ACC112 (cell line): ENCODE measurements at regions not wholly inside any gene's neighbourhood (a gene's known extent, or its start where the extent isn't known, plus 50 kb on each side); places are given as distances from the start of the nearest gene placed in this dataset.

Source experiments
- H2AFZ ChIP-seq: fragments of 200-600 bp; sonication (generic); one replicate; pipeline ENCODE4 v1.6.0; 2017; ENCODE audit warnings: antibody characterized with exemption, low read length; ENCODE audit not compliant: unreplicated experiment
- H3K27ac ChIP-seq: fragments of 200-600 bp; sonication (generic); 2 replicates; pipeline ENCODE4 v1.5.1; 2014; ENCODE audit warnings: low read depth, mild to moderate bottlenecking, antibody characterized with exemption, low read length, moderate library complexity
- H3K27me3 ChIP-seq: fragments of 200-600 bp; sonication (generic); 2 replicates; pipeline ENCODE4 v1.6.1; 2014; ENCODE audit warnings: mild to moderate bottlenecking, antibody characterized with exemption, low read length, moderate library complexity, mixed read lengths; ENCODE audit not compliant: insufficient read depth
- H3K36me3 ChIP-seq: fragments of 200-600 bp; sonication (generic); 2 replicates; pipeline ENCODE4 v1.6.1; 2016; ENCODE audit warnings: mild to moderate bottlenecking, antibody characterized with exemption, low read length, moderate library complexity, mixed read lengths; ENCODE audit not compliant: insufficient read depth
- H3K4me1 ChIP-seq: fragments of 200-600 bp; sonication (generic); one replicate; pipeline ENCODE4 v1.6.1; 2016; ENCODE audit warnings: low read length, mixed read lengths; ENCODE audit not compliant: insufficient read depth, unreplicated experiment, control insufficient read depth
- H3K4me3 ChIP-seq: fragments of 200-600 bp; sonication (generic); 2 replicates; pipeline ENCODE4 v1.5.1; 2014; ENCODE audit warnings: mild to moderate bottlenecking, low read depth, low read length
- H3K79me2 ChIP-seq: fragments of 200-600 bp; sonication (generic); one replicate; pipeline ENCODE4 v1.6.0; 2016; ENCODE audit warnings: low read length; ENCODE audit not compliant: control insufficient read depth, unreplicated experiment, insufficient read depth

DNA sequence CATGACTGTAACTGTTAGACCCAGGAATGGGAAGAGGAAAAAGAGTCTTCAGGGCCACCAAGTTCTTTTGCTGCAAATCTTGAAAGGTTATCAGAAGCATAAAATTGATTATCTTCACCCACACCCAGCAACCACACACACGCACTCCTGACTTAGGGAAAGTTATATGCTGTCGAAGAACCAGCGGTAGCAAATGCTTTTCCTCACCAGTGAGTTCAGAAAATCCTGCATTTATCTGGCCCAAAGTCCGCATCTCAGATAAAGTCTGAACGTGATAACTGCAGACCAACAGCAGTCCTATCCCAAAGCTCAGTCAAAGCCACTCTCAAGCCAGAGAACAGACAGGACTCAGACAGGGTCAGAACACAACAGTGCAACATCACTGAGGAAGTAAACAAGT lies 115.6 kb downstream of the IRS2 start:
- Histone ChIP-seq H3K79me2 (no peaks in the 10 kb centered on the region), H2AFZ (no peak overlapping the region), H3K4me3 (no peak overlapping the region), H3K36me3 (no peaks in the 10 kb centered on the region), H3K27ac (no peak overlapping the region), H3K4me1 (no peaks in the 10 kb centered on the region), H3K27me3 (no peaks in the 10 kb centered on the region)

DNA sequence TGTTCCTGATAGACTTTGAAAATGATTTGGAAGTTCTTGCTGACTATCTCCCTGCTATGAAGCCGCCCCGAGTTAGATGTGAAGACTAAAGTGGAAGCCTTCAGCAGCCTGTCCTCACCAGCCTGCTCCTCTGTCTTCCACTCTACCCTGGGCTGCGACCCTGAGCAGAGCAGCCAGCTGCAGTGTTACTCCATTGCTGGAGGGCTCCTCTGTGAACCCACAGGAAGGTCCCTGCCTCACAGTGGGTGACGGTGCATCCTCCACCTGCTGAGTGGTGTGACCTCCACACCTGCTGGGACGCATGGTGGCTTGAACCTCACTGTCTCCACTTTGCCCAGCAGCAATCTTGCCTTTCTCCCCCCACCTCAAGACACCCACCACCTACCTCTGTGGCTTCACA lies 116.4 kb downstream of the IRS2 start:
- Histone ChIP-seq H3K36me3 (no peaks in the 10 kb centered on the region), H2AFZ (no peak overlapping the region), H3K4me3 (no peak overlapping the region), H3K4me1 (no peaks in the 10 kb centered on the region), H3K27ac (no peak overlapping the region), H3K27me3 (no peaks in the 10 kb centered on the region), H3K79me2 (no peaks in the 10 kb centered on the region)

DNA sequence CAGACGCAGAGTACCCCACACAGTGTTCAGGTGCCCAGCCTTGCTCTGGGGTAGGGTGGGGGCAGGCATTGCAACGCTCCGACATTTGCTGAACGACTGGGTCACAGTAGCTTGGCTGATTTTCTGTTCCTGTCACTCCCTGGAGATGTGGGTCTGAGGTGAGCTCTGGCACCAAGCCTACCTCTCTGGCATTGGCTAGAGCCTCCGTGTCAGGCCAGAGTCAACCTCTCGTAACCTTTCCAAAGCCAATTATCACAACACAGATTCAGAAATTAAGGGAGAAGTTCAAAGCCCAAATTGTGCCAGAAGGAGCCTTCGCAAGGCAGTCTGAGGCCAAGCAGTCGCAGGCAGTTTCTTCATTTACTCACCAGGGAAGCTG lies 117.2 kb downstream of the IRS2 start:
- Histone ChIP-seq H3K27ac (no peak overlapping the region), H2AFZ (no peak overlapping the region), H3K79me2 (no peaks in the 10 kb centered on the region), H3K4me1 (no peaks in the 10 kb centered on the region), H3K4me3 (no peak overlapping the region), H3K36me3 (no peaks in the 10 kb centered on the region), H3K27me3 (no peaks in the 10 kb centered on the region)

DNA sequence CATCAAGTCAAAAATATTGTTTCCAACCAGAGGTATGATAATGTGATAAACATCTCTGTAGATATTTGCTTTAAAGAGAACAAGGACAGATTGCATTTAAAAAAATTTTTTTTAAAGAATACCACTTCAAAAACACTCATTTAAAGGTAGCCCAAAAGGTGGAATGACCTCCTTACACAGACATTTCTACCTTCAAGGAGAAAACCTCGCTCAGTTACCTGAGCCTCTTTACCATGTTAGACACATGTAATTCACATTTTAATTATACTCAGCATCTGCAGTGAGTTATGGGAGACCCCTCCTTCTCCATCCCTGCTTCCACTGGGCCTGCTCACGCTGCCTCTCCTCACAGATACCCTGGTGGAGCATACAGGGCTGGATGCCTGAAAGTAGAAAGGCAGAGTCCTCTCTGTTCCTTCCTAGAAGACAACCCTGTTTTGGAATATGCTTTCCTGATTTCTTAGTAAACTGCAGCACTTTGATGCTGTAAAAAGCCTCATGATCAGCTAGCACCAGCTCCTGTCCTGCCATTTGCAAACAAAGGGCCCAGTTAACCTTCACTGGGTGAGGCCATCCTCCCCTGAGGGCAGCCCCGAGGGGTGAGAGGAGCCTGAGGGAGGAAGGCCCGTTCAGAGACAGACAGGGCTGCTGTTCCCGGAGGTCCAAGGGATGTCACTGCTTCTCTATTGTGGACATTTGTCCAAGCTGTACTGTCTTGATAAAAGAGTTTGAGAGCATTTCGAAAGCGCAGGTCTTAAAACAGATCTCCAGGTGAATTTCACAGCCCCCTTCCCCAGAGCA lies 117.8 kb downstream of the IRS2 start:
- Histone ChIP-seq H3K27me3 (no peaks in the 10 kb centered on the region), H3K4me3 (no peak overlapping the region), H3K36me3 (no peaks in the 10 kb centered on the region), H3K27ac (no peak overlapping the region), H3K4me1 (no peaks in the 10 kb centered on the region), H2AFZ (no peak overlapping the region), H3K79me2 (no peaks in the 10 kb centered on the region)

DNA sequence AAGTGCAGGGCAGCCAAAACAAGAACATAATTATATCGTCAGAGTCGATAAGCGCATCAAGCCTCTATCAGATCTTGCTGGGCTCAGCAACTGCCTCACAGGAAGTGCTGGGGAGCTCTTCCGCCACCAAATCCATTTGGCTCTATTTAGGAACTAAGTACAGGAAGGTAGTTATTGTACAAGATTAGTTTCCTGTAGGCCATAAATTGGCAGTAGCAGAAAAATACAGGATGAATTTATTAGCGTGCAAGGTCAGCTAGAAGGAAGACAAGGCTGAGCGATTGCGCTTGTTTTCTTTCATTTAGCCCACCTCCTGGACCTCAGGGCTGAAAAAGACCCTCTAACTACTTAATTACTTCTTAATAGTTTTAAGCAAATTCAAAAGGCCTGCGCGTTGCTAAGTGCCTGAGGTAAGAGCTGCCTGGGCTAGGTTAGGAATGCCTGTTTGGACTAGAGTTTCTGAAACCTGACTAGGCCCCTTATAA lies 118.5 kb downstream of the IRS2 start:
- H3K36me3 ChIP-seq: no peaks in the 10 kb centered on the region
- H3K79me2 ChIP-seq: no peaks in the 10 kb centered on the region

DNA sequence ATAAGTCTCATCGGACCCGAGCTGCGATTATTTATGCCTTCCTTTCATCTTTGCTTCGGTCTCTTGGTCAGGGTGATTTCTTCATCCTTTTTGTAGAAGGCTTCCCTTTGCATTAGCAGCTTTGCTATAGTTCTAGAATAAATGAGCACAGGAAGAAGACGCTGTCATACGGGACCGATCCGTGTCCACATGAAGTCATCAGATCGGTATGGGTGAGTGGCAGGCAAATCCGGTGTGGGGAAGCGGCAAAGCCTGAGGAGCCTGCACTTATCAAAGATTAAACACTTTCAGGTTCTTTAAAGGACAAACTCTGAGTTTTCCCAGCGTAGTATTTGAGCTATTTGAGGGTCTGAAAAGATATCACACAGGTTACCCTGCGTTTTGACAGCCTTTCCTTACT lies 119.3 kb downstream of the IRS2 start:
- H3K4me3 ChIP-seq: no peak overlapping the region
- no peak overlapping the region for H3K27ac ChIP-seq
- no peaks in the 10 kb centered on the region for H3K36me3 ChIP-seq
- H3K79me2 ChIP-seq: no peaks in the 10 kb centered on the region
- peak overlapping the region; percentile 39 for H2AFZ ChIP-seq
- no peaks in the 10 kb centered on the region for H3K4me1 ChIP-seq
- no peaks in the 10 kb centered on the region for H3K27me3 ChIP-seq

More for the DNA sequence above, 118.5 kb downstream of the IRS2 start:
- Histone ChIP-seq H3K27ac (no peak overlapping the region), H3K4me3 (no peak overlapping the region), H2AFZ (peak overlapping the region; percentile 39), H3K27me3 (no peaks in the 10 kb centered on the region), H3K4me1 (no peaks in the 10 kb centered on the region)

DNA sequence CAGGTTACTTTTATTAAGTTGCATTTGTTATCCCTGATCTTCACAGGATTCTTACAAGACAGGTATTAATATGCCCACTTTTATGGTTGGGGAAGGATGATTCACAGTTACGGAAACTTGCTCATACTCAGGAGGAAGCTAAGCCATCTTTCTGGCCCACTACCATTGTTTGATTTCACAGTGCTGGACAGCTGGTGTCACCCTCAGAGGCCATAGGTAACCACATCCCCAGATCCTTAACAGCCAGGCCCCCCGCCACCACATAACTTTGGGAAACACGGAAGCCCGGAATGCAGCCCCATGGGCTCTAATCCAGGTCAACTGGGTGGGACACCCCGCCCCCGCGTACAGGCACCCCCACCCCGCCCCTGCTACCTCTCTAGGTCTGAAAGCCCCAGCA lies 119.7 kb downstream of the IRS2 start:
- H3K4me3 ChIP-seq: no peak overlapping the region
- H3K27ac ChIP-seq: no peak overlapping the region
- H3K27me3 ChIP-seq: no peaks in the 10 kb centered on the region
- H3K79me2 ChIP-seq: no peaks in the 10 kb centered on the region
- no peaks in the 10 kb centered on the region for H3K36me3 ChIP-seq
- H3K4me1 ChIP-seq: no peaks in the 10 kb centered on the region
- H2AFZ ChIP-seq: no peak overlapping the region

DNA sequence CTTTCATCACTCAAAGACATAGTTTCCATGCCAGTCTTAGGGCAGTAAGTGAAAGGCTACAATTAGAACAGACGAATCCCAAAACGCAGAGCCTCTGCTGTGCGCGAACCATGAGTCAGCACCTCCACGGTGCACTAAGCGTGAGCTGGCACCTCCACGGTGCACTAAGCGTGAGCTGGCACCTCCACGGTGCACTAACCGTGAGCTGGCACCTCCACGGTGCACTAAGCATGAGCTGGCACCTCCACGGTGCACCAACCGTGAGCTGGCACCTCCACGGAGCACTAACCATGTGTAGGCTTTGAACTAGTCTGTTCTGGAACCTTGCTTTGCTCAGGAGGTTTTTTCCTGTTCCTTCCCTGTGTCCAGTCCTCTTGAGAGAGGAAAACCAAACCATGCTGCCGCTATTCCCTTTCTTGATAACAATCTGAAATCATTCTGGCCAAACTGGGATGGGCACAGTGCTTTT lies 120.6 kb downstream of the IRS2 start:
- Histone ChIP-seq H3K4me1 (no peaks in the 10 kb centered on the region), H3K79me2 (no peaks in the 10 kb centered on the region), H3K27ac (no peak overlapping the region), H3K36me3 (no peaks in the 10 kb centered on the region), H3K4me3 (no peak overlapping the region), H2AFZ (no peak overlapping the region), H3K27me3 (no peaks in the 10 kb centered on the region)

DNA sequence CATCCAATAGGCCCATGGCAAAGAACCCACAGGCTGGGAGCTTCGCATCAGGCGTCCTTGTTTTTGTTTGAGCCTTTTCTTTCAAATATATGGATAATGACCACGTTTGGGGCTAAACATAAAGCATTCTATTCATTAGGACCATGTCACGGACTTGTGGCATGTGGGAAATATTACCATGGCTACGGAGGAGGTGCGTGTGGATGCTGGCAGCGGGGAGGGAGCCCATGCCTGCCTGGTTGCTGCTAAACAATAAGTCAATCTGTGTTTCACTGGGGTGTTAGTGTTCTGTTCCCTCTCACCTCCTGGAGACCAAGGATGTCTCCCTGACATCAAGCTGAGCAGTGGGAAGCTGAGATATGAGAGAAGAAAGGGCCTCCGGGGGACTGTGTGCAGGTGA lies 121.1 kb downstream of the IRS2 start:
- no peak overlapping the region for H3K4me3 ChIP-seq
- no peak overlapping the region for H3K27ac ChIP-seq
- no peaks in the 10 kb centered on the region for H3K79me2 ChIP-seq
- no peaks in the 10 kb centered on the region for H3K36me3 ChIP-seq
- no peak overlapping the region for H2AFZ ChIP-seq
- H3K27me3 ChIP-seq: no peaks in the 10 kb centered on the region
- H3K4me1 ChIP-seq: no peaks in the 10 kb centered on the region

DNA sequence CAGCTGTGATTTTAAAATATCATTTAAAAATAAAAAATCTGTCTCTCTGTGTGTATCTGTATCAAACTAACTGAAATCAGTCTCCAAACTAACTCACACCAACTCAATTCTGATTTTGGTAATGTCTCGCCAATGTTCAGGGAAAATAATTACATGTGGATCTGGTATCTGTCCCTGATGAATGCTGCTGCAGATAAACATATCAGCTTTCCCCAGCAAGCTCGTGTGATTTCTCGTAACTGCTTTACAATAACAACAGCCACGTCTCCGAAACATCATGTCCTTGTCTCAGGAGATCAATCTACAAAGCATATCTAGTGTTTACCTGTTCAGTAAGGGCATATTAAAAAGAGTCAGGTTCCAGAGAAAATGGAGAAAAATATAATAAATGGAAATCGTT lies 129.0 kb downstream of the IRS2 start:
- Histone ChIP-seq H2AFZ (no peak overlapping the region), H3K27ac (no peak overlapping the region), H3K4me3 (no peak overlapping the region), H3K4me1 (peaks cover 24% of the 10 kb centered on the region), H3K79me2 (no peaks in the 10 kb centered on the region), H3K36me3 (no peaks in the 10 kb centered on the region), H3K27me3 (no peaks in the 10 kb centered on the region)

DNA sequence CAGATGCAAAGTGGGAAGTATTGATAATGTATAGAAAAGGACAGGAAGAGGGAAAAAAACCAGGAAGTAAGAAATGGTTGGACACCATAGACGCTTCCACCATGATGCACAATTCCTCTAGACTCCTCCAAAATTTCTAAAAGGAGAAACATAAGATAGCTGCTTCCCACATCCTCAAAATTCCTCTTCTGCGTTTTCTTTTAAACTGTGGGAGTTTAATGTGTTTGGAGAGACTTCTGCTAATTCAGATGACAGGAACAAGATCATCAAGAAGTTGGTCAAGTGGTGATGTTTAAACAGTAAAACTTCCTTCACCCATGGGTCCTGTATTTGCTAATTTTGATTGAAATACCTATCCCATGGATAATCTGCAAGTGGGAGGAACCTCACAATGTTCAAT lies 130.2 kb downstream of the IRS2 start:
- H3K79me2 ChIP-seq: no peaks in the 10 kb centered on the region
- H3K4me3 ChIP-seq: no peak overlapping the region
- peaks cover 29% of the 10 kb centered on the region for H3K4me1 ChIP-seq
- no peak overlapping the region for H2AFZ ChIP-seq
- H3K27me3 ChIP-seq: no peaks in the 10 kb centered on the region
- no peaks in the 10 kb centered on the region for H3K36me3 ChIP-seq
- no peak overlapping the region for H3K27ac ChIP-seq
